ENCODE measurements at regions not wholly inside any gene's neighbourhood (a gene's known extent, or its start where the extent isn't known, plus 50 kb on each side); places are given as distances from the start of the nearest gene placed in this dataset.

GRCh38 chr3:11709782-11710181, 66.1 kb upstream of the VGLL4 start:
- TF ChIP-seq, protein P1, sequence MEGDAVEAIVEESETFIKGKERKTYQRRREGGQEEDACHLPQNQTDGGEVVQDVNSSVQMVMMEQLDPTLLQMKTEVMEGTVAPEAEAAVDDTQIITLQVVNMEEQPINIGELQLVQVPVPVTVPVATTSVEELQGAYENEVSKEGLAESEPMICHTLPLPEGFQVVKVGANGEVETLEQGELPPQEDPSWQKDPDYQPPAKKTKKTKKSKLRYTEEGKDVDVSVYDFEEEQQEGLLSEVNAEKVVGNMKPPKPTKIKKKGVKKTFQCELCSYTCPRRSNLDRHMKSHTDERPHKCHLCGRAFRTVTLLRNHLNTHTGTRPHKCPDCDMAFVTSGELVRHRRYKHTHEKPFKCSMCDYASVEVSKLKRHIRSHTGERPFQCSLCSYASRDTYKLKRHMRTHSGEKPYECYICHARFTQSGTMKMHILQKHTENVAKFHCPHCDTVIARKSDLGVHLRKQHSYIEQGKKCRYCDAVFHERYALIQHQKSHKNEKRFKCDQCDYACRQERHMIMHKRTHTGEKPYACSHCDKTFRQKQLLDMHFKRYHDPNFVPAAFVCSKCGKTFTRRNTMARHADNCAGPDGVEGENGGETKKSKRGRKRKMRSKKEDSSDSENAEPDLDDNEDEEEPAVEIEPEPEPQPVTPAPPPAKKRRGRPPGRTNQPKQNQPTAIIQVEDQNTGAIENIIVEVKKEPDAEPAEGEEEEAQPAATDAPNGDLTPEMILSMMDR (IDR thresholded peaks at IDR 0.05), result no peak
- no peak for TF ChIP-seq EZH2 (IDR thresholded peaks at IDR 0.05; ENCODE audit: borderline replicate concordance, insufficient read depth, low read depth, low read length, poor library complexity, severe bottlenecking)

Measured in B cell (primary cell).